ENCODE measurements at regions not wholly inside any gene's neighbourhood (a gene's known extent, or its start where the extent isn't known, plus 50 kb on each side); places are given as distances from the start of the nearest gene placed in this dataset.

DNA sequence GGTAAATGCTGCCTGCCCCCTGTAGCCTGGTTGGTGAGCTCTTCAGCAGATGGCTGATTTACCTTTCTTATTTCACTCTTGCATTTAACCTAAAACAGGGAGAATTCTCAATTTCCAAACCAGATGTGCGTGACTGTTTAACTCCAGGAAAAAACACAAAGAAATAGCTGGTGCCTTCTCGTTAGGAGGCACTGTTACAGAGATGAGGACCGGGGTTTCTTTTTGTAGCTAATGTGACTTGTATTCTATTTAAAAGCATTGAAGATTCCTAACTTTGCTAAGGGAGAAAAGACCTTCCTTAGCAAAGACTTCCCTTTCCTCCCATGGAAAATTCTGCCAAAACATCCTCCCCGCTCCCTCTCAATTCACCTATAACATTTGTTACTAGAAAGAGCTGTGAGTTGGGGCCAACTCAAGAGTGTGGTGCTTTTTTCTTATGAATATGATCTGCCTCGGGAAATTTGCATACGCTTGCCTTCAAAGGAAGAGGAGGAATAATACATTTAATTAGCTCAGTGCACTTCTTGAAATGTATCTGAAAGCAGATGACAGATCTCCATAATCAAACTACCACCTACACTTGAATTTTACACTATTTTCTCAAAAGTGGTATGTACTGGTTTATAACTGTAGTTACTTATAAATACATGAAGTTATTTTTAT, 102.0 kb upstream of the ARID2 start (continued):
- no peak for TF ChIP-seq PYGO2 (tag; IDR thresholded peaks at IDR 0.05)

DNA sequence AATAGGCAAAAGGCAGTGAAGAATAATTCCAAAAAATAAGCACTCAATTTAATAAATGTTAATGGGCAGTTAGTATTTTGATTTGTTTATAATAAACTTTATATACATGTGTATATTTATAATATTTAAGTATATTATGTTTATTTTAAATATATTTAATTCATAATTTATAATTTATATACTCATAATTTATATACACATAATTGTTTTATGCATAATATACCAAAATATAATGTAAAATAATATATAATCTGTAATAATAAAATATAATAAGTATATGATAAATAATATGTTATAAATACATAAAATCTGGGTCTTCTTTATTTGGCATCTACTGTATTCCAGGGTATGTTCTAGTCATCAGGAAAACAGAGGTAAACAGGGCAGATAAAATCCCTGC, 100.2 kb upstream of the ARID2 start:
- ChIA-PET CTCF (ENCODE audit: low intra/inter-chr PET ratio) (no interaction called here), POLR2A (interaction anchor here (0.6 kb wide), 1 partner anchor 65 kb away, joined by 3 read pairs; no protein-coding TSS in a partner anchor)
- H3K4me2 ChIP-seq (ENCODE audit: insufficient read depth, low read length): no peak overlapping the region
- no peaks in the 10 kb centered on the region for H3K36me3 ChIP-seq (ENCODE audit: control insufficient read depth, insufficient read depth, low read length)
- no peaks in the 10 kb centered on the region for H4K20me1 ChIP-seq (replicated peaks; ENCODE audit: control insufficient read depth, insufficient read depth, low read length)
- no peak overlapping the region for H2AFZ ChIP-seq (ENCODE audit: low read depth, low read length)
- H3K27me3 ChIP-seq (ENCODE audit: control insufficient read depth in 2 of 2, insufficient read depth in 2 of 2, low read length in 2 of 2): peaks cover 5 to 15% of the 10 kb centered on the region in 2 experiments; a peak in 4 of 5 replicates
- FAIRE-seq: no peak
- no TSS peak for BruUV-seq (replicated peaks)
- no peaks in the 10 kb centered on the region for H3K9me3 ChIP-seq (replicated peaks; ENCODE audit: control insufficient read depth, insufficient read depth, low read depth, low read length)
- no peak overlapping the region for H3K9ac ChIP-seq (ENCODE audit: insufficient read depth in 1 of 2, low read depth in 2 of 2, low read length in 2 of 2)
- intact Hi-C loops (cut with micrococcal nuclease) (no loop called here), in situ Hi-C loops (cut with MboI) (no loop called here)
- no peaks in the 10 kb centered on the region for H3K79me2 ChIP-seq (ENCODE audit: control insufficient read depth, insufficient read depth, low read length)
- no peaks in the 10 kb centered on the region for H3K9me1 ChIP-seq (ENCODE audit: control insufficient read depth, insufficient read depth, low read length)
- H3K4me1 ChIP-seq (replicated peaks in 1 of 2; ENCODE audit: control insufficient read depth in 2 of 2, insufficient read depth in 2 of 2, low read length in 2 of 2): no peaks in the 10 kb centered on the region
- ATAC-seq: no peak
- DNase-seq (ENCODE audit: extremely low read depth in 1 of 4, low spot score in 3 of 4): no peak
- H3K4me3 ChIP-seq: no peak overlapping the region
- no peak overlapping the region for H3K27ac ChIP-seq (ENCODE audit: extremely low read depth, low read depth, low read length)
- TF ChIP-seq KLF6 (CRISPR knock-in tag; IDR thresholded peaks at IDR 0.05; ENCODE audit: borderline replicate concordance) (no peak), ZNF232 (CRISPR knock-in tag; IDR thresholded peaks at IDR 0.05) (no peak), SRSF7 (optimal IDR thresholded peaks at IDR 0.05; ENCODE audit: low read depth, low read length) (no peak), GTF2E2 (tag; IDR thresholded peaks at IDR 0.05) (no peak), RBM17 (IDR thresholded peaks at IDR 0.05; ENCODE audit: borderline replicate concordance, low read depth, low read length) (no peak), ARID1B (IDR thresholded peaks at IDR 0.05) (no peak), KAT8 (IDR thresholded peaks at IDR 0.05; ENCODE audit: low read depth) (no peak), MCM5 (IDR thresholded peaks at IDR 0.05; ENCODE audit: low read depth) (no peak), NR4A1 (CRISPR knock-in tag; IDR thresholded peaks at IDR 0.05) (no peak), NR4A1 (tag; IDR thresholded peaks at IDR 0.05) (no peak), SAFB (IDR thresholded peaks at IDR 0.05; ENCODE audit: borderline replicate concordance, low read depth, low read length) (no peak), ZNF41 (CRISPR knock-in tag; conservative IDR thresholded peaks at IDR 0.05) (no peak), ZC3H4 (CRISPR knock-in tag; IDR thresholded peaks at IDR 0.05; ENCODE audit: borderline replicate concordance) (no peak), GATAD2A (IDR thresholded peaks at IDR 0.05) (no peak), CREBBP (IDR thresholded peaks at IDR 0.05; ENCODE audit: low read depth, low read length) (no peak)
- TF ChIP-seq, protein P1, sequence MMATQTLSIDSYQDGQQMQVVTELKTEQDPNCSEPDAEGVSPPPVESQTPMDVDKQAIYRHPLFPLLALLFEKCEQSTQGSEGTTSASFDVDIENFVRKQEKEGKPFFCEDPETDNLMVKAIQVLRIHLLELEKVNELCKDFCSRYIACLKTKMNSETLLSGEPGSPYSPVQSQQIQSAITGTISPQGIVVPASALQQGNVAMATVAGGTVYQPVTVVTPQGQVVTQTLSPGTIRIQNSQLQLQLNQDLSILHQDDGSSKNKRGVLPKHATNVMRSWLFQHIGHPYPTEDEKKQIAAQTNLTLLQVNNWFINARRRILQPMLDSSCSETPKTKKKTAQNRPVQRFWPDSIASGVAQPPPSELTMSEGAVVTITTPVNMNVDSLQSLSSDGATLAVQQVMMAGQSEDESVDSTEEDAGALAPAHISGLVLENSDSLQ (IDR thresholded peaks at IDR 0.05): no peak
- TF ChIP-seq, protein P2, sequence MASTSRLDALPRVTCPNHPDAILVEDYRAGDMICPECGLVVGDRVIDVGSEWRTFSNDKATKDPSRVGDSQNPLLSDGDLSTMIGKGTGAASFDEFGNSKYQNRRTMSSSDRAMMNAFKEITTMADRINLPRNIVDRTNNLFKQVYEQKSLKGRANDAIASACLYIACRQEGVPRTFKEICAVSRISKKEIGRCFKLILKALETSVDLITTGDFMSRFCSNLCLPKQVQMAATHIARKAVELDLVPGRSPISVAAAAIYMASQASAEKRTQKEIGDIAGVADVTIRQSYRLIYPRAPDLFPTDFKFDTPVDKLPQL (IDR thresholded peaks at IDR 0.05; ENCODE audit: extremely low read depth, insufficient read length): no peak

Measured in K562 (cell line).